Smooth muscle cell (in vitro differentiated cells): ENCODE measurements at regions not wholly inside any gene's neighbourhood (a gene's known extent, or its start where the extent isn't known, plus 50 kb on each side); places are given as distances from the start of the nearest gene placed in this dataset.

Experiments
- DNase-seq: peaks from one replicate; lab custom pipeline; 2025; ENCODE audit not compliant: unreplicated experiment; lab: John Stamatoyannopoulos, UW
- H2AFZ ChIP-seq: fragments of 200-600 bp; sonication (generic); 2 replicates; pipeline ENCODE4 v1.6.0; 2016; ENCODE audit warnings: antibody characterized with exemption, low read depth, mild to moderate bottlenecking
- H3F3A ChIP-seq: fragments of 200-600 bp; sonication (generic); 2 replicates; pipeline ENCODE4 v1.6.0; 2017; ENCODE audit warnings: antibody characterized with exemption, low read depth
- H3K27ac ChIP-seq: fragments of 200-600 bp; sonication (generic); 2 replicates; pipeline ENCODE4 v1.5.1; 2016; ENCODE audit warnings: low read depth, mild to moderate bottlenecking
- H3K27me3 ChIP-seq: fragments of 200-600 bp; sonication (generic); 2 replicates; pipeline ENCODE4 v1.6.1; 2016; ENCODE audit warnings: low read depth, mild to moderate bottlenecking
- H3K36me3 ChIP-seq: fragments of 200-600 bp; sonication (generic); 2 replicates; pipeline ENCODE4 v1.5.1; 2016; ENCODE audit warnings: low read depth
- H3K4me1 ChIP-seq: fragments of 200-600 bp; sonication (generic); 2 replicates; pipeline ENCODE4 v1.5.1; 2016; ENCODE audit warnings: low read depth
- H3K4me2 ChIP-seq: fragments of 200-600 bp; sonication (generic); 2 replicates; pipeline ENCODE4 v1.6.0; 2016; ENCODE audit warnings: mild to moderate bottlenecking
- H3K4me3 ChIP-seq: fragments of 200-600 bp; sonication (generic); 2 replicates; pipeline ENCODE4 v1.5.1; 2016; ENCODE audit warnings: mild to moderate bottlenecking
- H3K79me2 ChIP-seq: fragments of 200-600 bp; sonication (generic); 2 replicates; pipeline ENCODE4 v1.6.0; 2016; ENCODE audit warnings: low read depth, mild to moderate bottlenecking
- H3K9ac ChIP-seq: fragments of 200-600 bp; sonication (generic); 2 replicates; pipeline ENCODE4 v1.6.0; 2016; ENCODE audit warnings: low read depth
- H3K9me3 ChIP-seq: fragments of 200-600 bp; sonication (generic); replicated peaks from 2 replicates; pipeline ENCODE4 v1.5.1; 2016; ENCODE audit warnings: low read depth
- H4K20me1 ChIP-seq: fragments of 200-600 bp; sonication (generic); 2 replicates; pipeline ENCODE4 v1.6.0; 2016; ENCODE audit warnings: low read depth
- WGBS: methylation state at CpG from one replicate; pipeline ENCODE4 v1.1.7; 2016; ENCODE audit warnings: low lambda C conversion rate; 5-methylcytosine and 5-hydroxymethylcytosine counted together
- TF ChIP-seq, protein P1 (sequence below): fragments of 200-600 bp; sonication (generic); IDR thresholded peaks from 2 replicates; pipeline ENCODE4 v1.5.1; 2017; ENCODE audit warnings: borderline replicate concordance, mild to moderate bottlenecking, antibody characterized with exemption; ENCODE audit not compliant: insufficient read depth, poor library complexity, severe bottlenecking

DNA sequence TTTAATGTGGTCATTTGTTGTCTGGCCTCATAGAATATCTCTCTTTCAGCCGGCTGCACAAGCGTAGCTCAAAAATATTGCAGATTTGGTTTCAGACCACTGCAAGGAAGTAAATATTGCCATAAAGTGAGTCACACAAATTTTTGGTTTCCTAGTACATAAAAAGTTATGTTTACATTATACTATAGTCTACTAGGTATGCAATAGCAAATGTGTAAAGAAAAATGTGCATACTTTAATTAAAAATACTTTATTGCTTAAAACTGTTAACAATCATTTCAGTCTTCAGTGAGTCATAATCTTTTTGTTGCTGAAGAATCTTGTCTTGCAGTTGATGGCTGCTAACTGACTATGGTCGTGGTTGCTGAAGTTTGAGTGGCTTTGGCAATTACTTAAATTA, 425.1 kb upstream of the ROBO1 start:
- H4K20me1 ChIP-seq, result no peaks in the 10 kb centered on the region
- WGBS, result 55% methylated on average over 3 of the region's 3 CpGs
- H3K27ac ChIP-seq, result no peak overlapping the region
- no peaks in the 10 kb centered on the region for H3K36me3 ChIP-seq
- H3K4me3 ChIP-seq, result no peak overlapping the region
- H3K4me1 ChIP-seq, result no peaks in the 10 kb centered on the region
- TF ChIP-seq, protein P1, sequence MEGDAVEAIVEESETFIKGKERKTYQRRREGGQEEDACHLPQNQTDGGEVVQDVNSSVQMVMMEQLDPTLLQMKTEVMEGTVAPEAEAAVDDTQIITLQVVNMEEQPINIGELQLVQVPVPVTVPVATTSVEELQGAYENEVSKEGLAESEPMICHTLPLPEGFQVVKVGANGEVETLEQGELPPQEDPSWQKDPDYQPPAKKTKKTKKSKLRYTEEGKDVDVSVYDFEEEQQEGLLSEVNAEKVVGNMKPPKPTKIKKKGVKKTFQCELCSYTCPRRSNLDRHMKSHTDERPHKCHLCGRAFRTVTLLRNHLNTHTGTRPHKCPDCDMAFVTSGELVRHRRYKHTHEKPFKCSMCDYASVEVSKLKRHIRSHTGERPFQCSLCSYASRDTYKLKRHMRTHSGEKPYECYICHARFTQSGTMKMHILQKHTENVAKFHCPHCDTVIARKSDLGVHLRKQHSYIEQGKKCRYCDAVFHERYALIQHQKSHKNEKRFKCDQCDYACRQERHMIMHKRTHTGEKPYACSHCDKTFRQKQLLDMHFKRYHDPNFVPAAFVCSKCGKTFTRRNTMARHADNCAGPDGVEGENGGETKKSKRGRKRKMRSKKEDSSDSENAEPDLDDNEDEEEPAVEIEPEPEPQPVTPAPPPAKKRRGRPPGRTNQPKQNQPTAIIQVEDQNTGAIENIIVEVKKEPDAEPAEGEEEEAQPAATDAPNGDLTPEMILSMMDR, result no peak
- H3K9me3 ChIP-seq, result no peaks in the 10 kb centered on the region
- no peak overlapping the region for H3K9ac ChIP-seq
- H3K4me2 ChIP-seq, result no peak overlapping the region
- H3K27me3 ChIP-seq, result no peaks in the 10 kb centered on the region
- no peak overlapping the region for H2AFZ ChIP-seq
- no peaks in the 10 kb centered on the region for H3F3A ChIP-seq
- no peaks in the 10 kb centered on the region for H3K79me2 ChIP-seq
- DNase-seq, result no peak

DNA sequence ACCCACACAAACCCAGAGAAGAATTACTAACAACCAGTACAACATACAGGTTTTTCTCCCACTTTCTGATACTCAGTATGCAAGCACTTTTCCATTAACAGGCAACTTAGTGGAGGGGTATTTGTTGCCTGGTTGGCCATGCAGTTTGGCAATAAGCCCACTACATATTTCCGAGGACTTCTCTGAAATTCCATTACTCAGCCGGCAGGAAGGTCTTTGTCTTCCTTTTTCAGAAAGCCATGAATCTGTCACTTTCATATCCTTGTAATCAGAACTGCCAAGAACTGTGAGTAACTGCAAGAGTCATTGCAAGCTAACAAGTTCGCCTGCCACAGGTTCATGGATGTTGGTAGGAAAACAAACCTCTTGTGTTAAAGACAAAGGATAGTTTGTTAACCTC, 422.3 kb upstream of the ROBO1 start:
- H3K9me3 ChIP-seq, result no peaks in the 10 kb centered on the region
- no peaks in the 10 kb centered on the region for H3K79me2 ChIP-seq
- no peaks in the 10 kb centered on the region for H3F3A ChIP-seq
- no peaks in the 10 kb centered on the region for H3K4me1 ChIP-seq
- H3K27me3 ChIP-seq, result no peaks in the 10 kb centered on the region
- DNase-seq, result no peak
- no peaks in the 10 kb centered on the region for H4K20me1 ChIP-seq
- 17% methylated on average over 3 of the region's 3 CpGs for WGBS
- H3K4me3 ChIP-seq, result no peak overlapping the region
- H3K36me3 ChIP-seq, result no peaks in the 10 kb centered on the region
- TF ChIP-seq, protein P1, result no peak
- no peak overlapping the region for H3K27ac ChIP-seq
- peak overlapping the region; percentile 52 for H2AFZ ChIP-seq
- no peak overlapping the region for H3K9ac ChIP-seq
- H3K4me2 ChIP-seq, result peak overlapping the region; percentile 30

DNA sequence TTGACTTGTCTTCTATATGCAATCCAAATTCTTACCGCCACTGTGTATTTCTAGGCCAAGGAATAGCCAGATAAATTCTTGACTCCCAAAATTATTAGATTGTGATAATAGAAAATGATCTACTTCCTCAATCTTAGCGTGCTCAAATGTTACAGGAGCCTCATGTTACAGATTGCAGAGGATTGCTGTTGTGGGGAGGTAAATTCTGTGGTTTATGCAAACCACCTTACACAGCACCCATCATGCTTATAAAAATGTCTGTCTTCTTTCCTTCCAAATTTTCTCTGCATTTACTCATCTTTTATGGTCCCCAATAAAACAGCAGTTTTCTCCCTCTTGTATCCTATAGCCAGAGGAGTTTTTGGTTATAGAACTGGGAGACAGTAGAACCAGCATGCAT, 420.2 kb upstream of the ROBO1 start:
- Histone ChIP-seq H3K4me1 (no peaks in the 10 kb centered on the region), H3K9ac (no peak overlapping the region), H3F3A (no peaks in the 10 kb centered on the region), H2AFZ (no peak overlapping the region), H3K36me3 (no peaks in the 10 kb centered on the region), H3K79me2 (no peaks in the 10 kb centered on the region), H4K20me1 (no peaks in the 10 kb centered on the region), H3K9me3 (no peaks in the 10 kb centered on the region), H3K27ac (no peak overlapping the region), H3K4me2 (no peak overlapping the region), H3K27me3 (no peaks in the 10 kb centered on the region), H3K4me3 (no peak overlapping the region)
- TF ChIP-seq, protein P1, result no peak
- WGBS, result 87% methylated on average over 2 of the region's 2 CpGs
- DNase-seq, result no peak

DNA sequence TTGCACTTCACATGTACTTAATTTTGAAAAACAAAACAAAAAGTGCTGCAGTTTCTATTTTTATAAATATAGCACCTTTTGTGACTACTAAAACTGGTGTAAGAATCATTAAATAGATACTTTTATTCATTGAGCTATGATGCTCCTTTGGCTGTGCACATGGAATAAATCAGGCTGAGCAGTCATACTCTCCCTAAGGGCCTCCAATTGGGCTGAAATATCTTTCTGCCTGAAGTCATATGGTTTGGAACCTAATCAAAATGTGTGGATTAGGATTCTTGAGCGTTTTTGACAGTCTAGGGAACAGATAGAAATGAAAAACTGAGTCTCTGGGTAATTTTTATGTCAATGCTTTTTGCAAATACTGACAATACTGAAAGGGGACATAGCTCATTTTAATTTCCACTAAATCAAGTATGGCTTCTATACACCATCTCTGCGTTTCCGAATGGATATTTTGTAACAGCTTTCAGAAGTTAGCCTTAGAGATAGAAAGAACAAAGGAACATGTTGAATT, 392.2 kb upstream of the ROBO1 start:
- Histone ChIP-seq H3F3A (no peaks in the 10 kb centered on the region), H3K36me3 (no peaks in the 10 kb centered on the region), H3K9ac (no peak overlapping the region), H3K4me3 (no peak overlapping the region), H3K9me3 (no peaks in the 10 kb centered on the region), H3K27me3 (no peaks in the 10 kb centered on the region), H3K27ac (no peak overlapping the region), H3K79me2 (no peaks in the 10 kb centered on the region), H3K4me2 (no peak overlapping the region), H4K20me1 (no peaks in the 10 kb centered on the region), H2AFZ (no peak overlapping the region), H3K4me1 (no peaks in the 10 kb centered on the region)
- TF ChIP-seq, protein P1, result no peak
- no peak for DNase-seq
- 76% methylated on average over 3 of the region's 3 CpGs for whole genome bisulfite sequencing
